ENCODE measurements at regions not wholly inside any gene's neighbourhood (a gene's known extent, or its start where the extent isn't known, plus 50 kb on each side); places are given as distances from the start of the nearest gene placed in this dataset.
A peak's percentile ranks its signal among the peaks of the same experiment; 100 is the strongest.

DNA sequence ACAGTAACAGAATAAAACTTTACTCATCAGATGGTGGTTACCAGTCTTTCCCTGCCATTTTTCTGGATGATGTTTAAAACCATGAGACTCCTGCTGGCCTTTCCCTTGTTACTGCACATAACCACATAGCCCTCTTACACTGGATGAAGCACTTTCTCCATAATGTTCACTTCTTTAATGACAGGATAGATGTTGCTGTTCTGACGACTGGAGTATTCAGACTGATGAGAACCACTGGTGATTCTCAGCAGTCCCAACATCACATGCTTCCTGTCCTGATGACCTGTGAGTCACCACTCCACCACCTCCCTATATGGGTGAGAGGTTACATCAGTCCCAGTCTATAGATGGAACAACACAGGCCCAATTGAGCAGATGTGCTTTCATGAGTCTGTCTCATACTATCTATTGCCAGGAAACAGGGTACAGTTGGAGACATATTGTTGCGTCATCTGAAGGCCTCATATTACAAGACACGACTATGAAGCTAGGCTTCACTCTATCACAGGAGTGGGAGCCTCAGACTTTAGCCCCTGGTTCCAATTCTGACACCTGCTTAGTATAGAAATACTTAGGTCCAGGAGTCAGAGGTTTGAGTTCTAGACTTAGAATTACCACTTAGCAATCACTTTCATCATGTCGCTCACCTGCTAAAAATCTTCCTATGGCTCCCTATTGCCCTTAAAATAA lies 145.7 kb upstream of the KLF7 start (continued):
- TF ChIP-seq, protein P1, sequence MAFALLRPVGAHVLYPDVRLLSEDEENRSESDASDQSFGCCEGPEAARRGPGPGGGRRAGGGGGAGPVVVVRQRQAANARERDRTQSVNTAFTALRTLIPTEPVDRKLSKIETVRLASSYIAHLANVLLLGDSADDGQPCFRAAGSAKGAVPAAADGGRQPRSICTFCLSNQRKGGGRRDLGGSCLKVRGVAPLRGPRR (CRISPR knock-in tag; IDR thresholded peaks at IDR 0.05) = no peak
- no peak for TF ChIP-seq CBFB (CRISPR knock-in tag; IDR thresholded peaks at IDR 0.05)
- no peak for TF ChIP-seq PML (IDR thresholded peaks at IDR 0.05; ENCODE audit: low read length)
- TF ChIP-seq, protein P2, sequence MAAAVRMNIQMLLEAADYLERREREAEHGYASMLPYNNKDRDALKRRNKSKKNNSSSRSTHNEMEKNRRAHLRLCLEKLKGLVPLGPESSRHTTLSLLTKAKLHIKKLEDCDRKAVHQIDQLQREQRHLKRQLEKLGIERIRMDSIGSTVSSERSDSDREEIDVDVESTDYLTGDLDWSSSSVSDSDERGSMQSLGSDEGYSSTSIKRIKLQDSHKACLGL (CRISPR knock-in tag; IDR thresholded peaks at IDR 0.05; ENCODE audit: borderline replicate concordance, poor library complexity, severe bottlenecking) = no peak
- no peak for TF ChIP-seq ZNF253 (CRISPR knock-in tag; conservative IDR thresholded peaks at IDR 0.05)
- TF ChIP-seq, protein P3, sequence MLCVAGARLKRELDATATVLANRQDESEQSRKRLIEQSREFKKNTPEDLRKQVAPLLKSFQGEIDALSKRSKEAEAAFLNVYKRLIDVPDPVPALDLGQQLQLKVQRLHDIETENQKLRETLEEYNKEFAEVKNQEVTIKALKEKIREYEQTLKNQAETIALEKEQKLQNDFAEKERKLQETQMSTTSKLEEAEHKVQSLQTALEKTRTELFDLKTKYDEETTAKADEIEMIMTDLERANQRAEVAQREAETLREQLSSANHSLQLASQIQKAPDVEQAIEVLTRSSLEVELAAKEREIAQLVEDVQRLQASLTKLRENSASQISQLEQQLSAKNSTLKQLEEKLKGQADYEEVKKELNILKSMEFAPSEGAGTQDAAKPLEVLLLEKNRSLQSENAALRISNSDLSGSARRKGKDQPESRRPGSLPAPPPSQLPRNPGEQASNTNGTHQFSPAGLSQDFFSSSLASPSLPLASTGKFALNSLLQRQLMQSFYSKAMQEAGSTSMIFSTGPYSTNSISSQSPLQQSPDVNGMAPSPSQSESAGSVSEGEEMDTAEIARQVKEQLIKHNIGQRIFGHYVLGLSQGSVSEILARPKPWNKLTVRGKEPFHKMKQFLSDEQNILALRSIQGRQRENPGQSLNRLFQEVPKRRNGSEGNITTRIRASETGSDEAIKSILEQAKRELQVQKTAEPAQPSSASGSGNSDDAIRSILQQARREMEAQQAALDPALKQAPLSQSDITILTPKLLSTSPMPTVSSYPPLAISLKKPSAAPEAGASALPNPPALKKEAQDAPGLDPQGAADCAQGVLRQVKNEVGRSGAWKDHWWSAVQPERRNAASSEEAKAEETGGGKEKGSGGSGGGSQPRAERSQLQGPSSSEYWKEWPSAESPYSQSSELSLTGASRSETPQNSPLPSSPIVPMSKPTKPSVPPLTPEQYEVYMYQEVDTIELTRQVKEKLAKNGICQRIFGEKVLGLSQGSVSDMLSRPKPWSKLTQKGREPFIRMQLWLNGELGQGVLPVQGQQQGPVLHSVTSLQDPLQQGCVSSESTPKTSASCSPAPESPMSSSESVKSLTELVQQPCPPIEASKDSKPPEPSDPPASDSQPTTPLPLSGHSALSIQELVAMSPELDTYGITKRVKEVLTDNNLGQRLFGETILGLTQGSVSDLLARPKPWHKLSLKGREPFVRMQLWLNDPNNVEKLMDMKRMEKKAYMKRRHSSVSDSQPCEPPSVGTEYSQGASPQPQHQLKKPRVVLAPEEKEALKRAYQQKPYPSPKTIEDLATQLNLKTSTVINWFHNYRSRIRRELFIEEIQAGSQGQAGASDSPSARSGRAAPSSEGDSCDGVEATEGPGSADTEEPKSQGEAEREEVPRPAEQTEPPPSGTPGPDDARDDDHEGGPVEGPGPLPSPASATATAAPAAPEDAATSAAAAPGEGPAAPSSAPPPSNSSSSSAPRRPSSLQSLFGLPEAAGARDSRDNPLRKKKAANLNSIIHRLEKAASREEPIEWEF (CRISPR knock-in tag; IDR thresholded peaks at IDR 0.05) = no peak
- no peak for TF ChIP-seq BRF1 (IDR thresholded peaks at IDR 0.05; ENCODE audit: borderline replicate concordance, extremely low read depth, insufficient read length)
- TF ChIP-seq CBX8 (IDR thresholded peaks at IDR 0.05; ENCODE audit: borderline replicate concordance, extremely low read depth, low read depth, low read length, poor library complexity, severe bottlenecking) = no peak
- TF ChIP-seq GABPA (tag; conservative IDR thresholded peaks at IDR 0.05; ENCODE audit: low read depth) = peak; percentile 33; the same call in 1 of the 2 replicates
- TF ChIP-seq, protein P4, sequence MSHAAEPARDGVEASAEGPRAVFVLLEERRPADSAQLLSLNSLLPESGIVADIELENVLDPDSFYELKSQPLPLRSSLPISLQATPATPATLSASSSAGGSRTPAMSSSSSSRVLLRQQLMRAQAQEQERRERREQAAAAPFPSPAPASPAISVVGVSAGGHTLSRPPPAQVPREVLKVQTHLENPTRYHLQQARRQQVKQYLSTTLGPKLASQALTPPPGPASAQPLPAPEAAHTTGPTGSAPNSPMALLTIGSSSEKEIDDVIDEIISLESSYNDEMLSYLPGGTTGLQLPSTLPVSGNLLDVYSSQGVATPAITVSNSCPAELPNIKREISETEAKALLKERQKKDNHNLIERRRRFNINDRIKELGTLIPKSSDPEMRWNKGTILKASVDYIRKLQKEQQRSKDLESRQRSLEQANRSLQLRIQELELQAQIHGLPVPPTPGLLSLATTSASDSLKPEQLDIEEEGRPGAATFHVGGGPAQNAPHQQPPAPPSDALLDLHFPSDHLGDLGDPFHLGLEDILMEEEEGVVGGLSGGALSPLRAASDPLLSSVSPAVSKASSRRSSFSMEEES (CRISPR knock-in tag; IDR thresholded peaks at IDR 0.05) = no peak
- peak; percentile 56; the same call in 1 of the 2 replicates for TF ChIP-seq MEF2D (tag; conservative IDR thresholded peaks at IDR 0.05; ENCODE audit: low read depth)
- TF ChIP-seq, protein P5, sequence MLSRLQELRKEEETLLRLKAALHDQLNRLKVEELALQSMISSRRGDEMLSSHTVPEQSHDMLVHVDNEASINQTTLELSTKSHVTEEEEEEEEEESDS (CRISPR knock-in tag; IDR thresholded peaks at IDR 0.05) = no peak
- TF ChIP-seq EP400 (IDR thresholded peaks at IDR 0.05) = peak; percentile 59
- no peak for TF ChIP-seq NFIX (CRISPR knock-in tag; IDR thresholded peaks at IDR 0.05; ENCODE audit: low read depth)

All from K562 (cell line).